Smooth muscle cell of the brain vasculature (primary cell): ENCODE measurements at regions not wholly inside any gene's neighbourhood (a gene's known extent, or its start where the extent isn't known, plus 50 kb on each side); places are given as distances from the start of the nearest gene placed in this dataset.
"Not testable (repeated sequence)": the region's sequence is repeated elsewhere in the genome, so short reads cannot be mapped to it uniquely, and the experiment has no call there.

Source experiments
- DNase-seq: peaks from one replicate; pipeline ENCODE4 v3.0.0-alpha.2; 2012; ENCODE audit warnings: low read depth, low spot score

DNA sequence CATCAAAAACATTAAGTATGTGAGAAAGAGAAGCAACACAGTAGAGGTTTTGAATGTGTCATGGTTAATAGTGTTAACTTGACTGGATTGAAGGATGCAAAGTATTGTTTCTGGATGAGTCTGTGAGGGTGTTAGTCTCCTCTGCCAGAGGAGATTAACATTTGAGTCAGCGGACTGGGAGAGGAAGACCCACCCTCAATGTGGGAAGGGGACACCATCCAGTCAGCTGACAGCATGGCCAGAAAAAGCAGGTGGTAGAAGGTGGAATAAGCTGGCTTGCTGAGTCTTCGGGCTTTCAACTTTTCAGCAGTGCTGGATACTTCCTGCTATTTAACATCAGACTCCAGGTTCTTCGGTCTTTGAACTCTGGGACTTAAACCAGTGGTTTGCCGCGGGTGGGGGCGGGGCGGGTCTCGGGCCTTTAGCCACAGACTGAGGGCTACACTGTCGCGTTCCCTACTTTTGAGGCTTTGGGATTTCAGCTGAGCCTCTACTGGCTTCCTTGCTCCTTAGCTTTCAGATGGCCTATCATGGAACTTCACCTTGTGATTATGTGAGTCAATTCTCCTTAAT, 309.9 kb upstream of the ST8SIA4 start:
- DNase-seq, result no peak

DNA sequence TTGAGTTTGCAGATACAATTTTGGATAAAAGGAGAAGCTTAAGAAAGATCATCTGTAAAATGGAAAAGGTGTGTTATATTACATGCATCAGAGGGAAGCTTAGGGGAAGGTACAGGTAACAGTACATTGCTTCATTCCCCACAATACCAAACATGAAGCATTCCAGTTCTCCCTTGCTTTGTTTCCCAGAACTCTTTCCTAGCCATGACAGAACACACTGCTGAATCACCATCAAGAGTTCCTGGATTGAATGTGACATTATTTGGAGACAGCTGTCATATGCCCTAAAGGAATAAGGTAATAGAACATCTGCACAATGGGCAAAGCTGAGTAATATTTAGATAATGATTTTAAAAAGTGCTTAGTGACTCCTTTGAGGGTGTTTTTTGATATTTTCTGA, 303.5 kb upstream of the ST8SIA4 start:
- DNase-seq, result no peak

DNA sequence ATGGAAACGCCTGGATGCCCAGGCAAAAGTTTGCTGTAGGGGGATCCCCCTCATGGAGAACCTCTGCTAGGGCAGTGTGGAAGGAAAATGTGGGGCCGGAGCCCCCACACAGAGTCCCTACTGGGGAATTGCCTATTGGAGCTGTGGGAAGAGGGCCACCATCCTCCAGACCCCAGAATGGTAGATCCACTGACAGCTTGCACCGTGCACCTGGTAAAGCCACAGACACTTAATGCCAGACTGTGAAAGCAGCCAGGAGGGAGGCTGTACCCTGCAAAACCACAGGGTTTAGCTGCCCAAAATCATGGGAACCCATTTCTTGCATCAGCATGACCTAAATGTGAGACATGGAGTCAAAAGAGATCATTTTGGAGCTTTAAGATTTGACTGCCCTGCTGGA, 302.0 kb upstream of the ST8SIA4 start:
- DNase-seq, result not testable (repeated sequence)

DNA sequence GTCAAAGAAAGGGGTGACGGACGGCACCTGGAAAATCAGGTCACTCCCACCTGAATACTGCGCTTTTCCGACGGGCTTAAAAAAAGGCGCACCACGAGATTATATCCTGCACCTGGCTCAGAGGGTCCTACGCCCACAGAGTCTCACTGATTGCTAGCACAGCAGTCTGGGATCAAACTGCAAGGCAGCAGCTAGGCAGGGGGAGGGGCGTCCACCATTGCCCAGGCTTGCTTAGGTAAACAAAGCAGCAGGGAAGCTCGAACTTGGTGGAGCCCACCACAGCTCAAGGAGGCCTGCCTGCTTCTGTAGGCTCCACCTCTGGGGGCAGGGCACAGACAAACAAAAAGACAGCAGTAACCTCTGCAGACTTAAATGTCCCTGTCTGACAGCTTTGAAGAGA, 277.3 kb upstream of the ST8SIA4 start:
- DNase-seq, result not testable (repeated sequence)

DNA sequence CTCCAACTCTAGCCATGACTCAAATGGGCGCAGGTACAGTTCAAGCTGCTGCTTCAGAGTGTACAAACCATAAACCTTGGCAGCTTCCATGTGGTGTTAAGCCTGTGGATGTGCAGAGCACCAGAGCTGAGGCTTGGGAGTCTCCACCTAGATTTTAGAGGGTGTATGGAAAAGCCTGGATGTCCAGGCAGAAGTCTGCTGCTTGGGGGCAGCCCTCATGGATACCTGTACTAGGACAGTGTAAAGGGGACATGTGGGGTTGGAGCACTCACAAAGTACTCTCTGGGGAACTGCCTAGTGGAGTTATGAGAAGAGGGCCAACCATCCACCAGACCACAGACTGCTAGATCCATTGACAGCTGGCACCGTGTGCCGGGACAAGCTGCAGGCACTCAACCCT, 273.5 kb upstream of the ST8SIA4 start:
- DNase-seq, result no peak

DNA sequence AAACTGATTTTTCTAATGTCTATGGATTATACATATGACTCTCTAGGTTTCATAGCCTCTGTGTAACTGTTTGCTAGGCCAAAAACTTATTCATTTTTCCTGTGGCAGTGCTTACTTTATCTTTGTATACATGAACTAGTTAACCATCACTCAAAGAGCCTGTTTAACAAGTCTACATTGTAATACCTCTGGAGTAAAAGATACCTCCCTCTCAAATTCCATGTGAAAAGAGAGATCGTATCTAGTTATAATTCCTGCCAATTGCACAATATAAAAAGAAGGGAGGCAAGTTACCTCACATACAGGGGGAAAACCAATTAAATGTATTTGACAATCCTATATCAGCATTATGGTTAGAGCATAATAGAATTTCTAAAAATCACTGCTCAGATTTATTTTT, 271.9 kb upstream of the ST8SIA4 start:
- no peak for DNase-seq

DNA sequence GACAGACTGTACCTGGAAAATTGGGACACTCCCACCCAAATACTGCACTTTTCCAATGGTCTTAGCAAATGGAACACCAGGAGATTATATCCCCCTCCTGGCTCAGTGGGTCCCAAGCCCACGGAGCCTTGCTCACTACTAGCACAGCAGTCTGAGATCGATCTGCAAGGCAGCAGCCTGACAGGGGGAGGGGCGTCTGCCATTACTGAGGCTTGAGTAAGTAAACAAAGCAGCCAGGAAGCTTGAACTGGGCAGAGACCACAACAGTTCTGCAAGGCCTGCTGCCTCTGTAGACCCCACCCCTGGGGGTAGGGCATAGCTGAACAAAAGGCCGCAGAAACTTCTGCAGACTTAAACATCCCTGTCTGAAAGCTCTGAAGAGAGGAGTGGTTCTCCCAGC, 260.0 kb upstream of the ST8SIA4 start:
- no peak for DNase-seq

DNA sequence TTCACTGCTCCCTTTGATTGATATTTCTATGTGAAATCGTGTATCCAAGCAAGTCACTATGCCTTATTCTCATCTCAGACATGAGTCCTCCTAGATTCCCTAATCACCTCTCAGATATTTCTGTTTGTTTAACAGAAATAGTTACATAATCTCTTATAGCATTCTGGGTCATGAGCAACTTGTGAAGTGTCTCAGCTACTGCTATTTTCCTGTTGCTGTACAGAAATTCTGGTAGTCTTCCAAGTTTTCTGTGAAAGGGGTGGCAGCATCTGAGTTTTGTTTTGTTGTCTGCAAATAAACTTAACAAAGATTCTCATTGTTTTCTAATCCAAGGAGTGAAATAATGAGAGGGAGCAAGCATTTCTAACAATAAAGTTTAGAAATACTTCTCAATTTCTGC, 256.9 kb upstream of the ST8SIA4 start:
- no peak for DNase-seq

DNA sequence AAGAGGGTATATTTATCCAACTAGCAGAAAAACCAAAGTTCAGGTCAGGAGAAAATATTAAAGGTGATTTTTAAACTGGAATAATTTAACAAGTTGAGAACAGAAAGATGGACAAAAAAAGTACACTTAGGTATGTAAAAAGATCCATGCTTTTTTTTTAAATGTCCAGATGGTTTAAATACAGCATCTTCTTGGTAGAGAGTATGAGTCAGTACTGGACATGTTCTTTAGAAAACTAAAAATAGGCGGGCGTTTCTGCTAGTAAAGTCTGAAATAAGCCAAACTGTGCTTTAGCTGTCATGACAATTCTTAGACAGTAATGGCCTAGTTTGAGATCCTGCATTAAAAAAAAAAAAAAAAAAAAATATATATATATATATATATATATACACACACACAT, 255.9 kb upstream of the ST8SIA4 start:
- DNase-seq, result no peak

DNA sequence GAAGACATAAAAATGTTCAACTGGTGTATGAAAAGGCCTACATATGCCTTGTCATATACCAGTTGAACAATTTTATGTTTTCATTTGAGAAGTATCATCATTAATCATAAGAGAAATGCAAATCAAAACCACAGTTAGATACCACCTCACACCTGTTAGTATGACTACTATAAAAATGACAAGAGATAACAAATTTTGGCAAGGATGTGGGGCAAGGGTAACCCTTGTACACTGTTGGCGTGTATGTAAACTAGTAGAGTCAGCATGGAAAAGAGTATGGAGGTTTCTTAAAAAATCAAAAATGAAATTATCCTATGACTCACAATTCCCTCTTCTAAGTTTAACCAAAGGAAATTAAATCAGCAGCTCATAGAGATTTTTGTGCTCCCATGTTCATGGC, 250.4 kb upstream of the ST8SIA4 start:
- DNase-seq, result no peak

DNA sequence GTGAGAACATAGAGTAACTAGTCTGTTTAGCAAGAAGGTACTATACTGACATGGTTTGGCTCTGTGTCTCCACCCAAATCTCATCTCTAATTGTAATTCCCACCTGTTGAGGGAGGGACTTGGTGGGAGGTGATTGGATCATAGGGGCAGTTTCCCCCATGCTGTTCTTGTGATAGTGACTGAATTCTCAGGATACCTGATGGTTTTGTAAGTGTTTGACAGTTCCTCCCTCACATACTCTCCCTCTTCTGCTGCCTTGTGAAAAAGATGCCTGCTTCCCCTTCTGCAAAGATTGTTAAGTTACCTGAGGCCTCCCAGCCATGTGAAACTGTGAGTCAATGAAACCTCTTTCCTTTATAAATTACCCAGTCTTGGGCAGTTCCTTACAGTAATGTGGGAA, 240.4 kb upstream of the ST8SIA4 start:
- no peak for DNase-seq

DNA sequence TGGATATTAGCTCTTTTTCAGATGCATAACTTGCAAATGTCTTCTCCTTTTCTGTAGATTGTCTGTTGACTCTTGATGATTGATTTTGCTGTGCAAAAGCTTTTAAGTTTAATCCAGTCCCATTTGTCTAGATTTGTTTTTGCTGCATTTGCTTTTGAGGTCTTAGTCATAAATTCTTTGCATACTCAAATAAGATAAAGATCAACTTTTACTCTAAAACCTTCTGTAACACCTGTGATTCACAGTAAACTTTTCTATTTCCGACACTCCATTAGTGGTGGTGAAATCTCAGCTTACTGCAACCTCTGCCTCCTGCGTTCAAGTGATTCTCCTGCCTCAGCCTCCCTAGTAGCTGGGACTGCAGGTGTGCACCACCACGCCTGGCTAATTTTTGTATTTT, 239.0 kb upstream of the ST8SIA4 start:
- DNase-seq, result no peak

DNA sequence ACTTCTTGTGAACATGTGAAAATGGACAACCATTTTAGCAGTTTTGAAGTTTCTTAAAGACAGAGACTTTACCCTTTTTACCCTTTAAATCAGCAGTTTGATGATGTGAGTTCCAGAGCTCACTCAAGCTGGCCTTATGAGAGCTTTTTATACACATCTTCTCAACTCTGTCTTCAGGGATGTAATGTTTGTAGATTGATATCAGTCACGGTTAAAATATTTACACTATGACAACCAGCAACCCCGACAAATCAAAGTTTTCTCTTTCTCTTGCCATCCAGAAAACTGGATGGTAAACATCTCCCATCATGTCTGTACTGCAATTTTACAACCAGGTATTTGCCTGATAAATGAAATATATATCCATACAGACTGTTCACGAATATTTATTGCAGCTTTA, 233.4 kb upstream of the ST8SIA4 start:
- no peak for DNase-seq

DNA sequence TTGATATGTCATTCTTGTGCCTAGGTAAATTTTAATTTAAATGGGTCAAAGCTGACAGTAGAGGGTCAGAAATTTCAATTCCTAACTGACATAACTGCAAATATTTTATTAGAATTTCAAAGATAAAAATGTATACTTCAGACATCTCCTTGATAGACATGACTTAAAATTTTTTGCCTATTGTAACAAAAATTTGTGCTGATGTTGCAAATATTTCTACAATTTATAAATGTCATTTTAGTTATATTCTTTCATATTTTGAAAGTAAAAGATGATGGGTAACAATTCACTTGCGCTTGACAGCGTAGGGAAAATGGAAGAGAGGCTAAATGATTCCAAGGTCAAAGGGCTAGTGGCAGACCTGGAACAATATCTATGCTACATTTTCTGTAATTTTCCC, 220.3 kb upstream of the ST8SIA4 start:
- DNase-seq, result no peak

DNA sequence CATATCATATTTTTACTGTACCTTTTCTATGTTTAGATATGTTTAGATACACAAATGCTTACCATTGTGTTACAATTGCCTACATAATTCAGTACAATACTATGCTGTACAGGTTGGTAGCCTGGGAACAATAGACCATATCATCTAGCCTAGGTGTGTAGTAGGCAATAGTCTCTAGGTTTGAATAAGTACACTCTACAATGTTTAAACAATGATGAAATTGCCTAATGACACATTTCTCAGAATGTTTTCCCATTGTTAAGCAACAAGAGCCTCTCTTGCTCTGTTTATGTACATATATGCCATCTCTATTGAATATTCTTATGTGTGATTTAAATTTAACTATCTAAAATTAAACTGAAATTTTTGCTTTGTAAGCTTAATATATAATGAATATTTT, 209.6 kb upstream of the ST8SIA4 start:
- DNase-seq, result no peak

DNA sequence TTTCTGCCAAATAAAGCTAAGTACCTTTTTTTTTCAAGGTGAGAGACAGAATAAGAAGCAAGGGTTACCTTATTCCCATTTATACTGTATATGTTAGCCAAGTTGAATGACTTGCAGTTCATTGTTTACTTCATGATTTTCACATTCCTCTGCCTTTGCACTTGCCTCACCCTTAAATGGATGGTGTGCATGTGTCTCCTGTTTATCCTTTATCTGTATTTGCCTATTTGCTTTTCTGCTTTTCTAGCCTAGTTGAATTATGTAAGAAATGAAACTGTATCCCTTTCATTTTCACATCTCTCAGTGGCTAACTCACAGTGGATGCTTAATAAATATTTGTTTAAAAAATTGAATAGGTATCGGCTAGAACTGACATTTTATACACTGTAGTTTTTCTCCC, 200.8 kb upstream of the ST8SIA4 start:
- DNase-seq, result no peak

DNA sequence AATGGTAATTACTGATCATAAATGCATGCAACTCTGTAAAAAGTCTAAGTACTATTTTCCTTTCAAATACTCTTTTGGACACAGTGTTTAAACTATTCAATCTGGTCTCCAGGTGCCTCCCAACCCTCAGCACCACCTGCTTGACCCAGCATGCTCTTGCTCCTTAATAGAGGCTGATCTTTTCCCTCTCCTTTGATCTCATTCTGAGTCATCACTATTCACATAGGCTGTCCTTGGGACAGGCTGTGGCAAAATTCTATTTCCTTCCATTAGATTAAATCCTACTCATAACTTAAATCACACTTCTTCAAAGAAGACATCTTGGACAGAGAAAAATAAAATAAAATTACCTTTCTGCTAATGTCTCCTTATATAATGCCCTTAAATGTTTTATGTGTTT, 199.4 kb upstream of the ST8SIA4 start:
- no peak for DNase-seq

DNA sequence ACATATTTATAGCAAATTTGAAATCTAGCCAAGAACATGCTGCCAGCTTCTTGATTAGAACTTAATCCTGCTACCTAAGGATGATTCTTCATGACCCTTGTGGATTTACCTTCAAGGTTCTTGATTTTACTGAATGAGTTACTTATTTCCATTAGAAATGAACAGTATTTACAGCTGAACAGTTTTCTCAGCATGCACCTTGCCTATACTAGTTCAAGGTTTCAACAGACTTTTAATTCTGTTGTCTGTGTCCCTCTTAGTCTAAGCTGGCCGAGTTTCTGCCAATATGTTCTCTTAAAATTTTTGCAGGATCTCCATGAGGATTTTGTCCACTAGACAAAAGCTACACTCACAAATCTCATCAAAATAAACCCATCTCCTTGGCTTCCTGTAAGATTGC, 188.8 kb upstream of the ST8SIA4 start:
- no peak for DNase-seq

DNA sequence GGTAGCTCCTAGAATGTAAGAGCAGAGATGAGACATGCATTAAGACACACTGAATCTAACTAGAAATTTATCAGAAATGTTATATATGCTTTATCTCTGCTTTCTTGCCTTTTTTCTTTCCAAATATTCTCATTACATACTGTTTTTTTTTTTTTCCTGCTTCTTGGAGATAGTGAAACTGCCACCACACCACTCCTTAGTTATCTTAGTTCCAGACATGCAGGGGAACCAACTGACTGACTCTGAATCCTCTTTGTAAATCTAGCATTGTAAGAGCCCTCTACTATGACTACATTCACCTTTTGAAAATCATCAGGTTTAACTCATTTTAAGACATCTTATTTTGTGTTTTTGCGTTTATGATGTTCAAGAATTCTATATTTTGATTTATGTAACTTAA, 181.3 kb upstream of the ST8SIA4 start:
- DNase-seq, result no peak

DNA sequence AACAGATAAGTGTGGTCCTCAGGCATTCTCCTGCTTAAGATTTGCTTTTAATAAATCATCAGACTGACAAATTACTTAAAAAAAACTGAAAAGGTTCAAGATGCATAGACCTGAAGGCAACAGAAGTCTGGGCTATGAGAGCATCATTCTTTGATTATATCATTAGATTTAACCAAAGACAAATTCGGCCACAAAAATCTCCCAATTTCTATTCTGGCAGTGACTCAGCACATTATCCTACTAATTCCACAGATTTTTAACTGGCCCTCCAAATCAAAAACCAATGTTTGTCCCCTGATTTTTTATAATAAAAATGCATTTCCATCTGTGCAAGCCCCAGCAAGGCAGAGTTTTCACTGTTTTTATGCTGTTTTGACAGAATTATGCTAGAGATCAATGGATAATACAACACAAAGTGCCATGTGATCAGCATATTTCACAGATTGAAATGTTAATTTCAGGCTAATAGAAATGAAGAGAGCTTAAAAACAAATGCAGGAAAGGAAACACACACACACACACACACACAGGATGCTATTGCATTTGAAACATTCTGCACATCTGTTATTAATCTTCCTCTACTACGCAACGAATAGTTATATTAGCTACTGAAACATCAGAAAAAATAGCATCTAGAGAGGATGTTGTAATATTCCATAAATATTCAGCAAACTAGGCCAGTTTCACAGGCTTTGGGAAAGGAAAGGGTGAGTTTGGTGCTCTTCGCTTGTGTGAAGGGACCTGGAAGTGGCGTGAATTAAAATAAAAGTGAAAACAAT, 177.6 kb upstream of the ST8SIA4 start:
- DNase-seq, result no peak

DNA sequence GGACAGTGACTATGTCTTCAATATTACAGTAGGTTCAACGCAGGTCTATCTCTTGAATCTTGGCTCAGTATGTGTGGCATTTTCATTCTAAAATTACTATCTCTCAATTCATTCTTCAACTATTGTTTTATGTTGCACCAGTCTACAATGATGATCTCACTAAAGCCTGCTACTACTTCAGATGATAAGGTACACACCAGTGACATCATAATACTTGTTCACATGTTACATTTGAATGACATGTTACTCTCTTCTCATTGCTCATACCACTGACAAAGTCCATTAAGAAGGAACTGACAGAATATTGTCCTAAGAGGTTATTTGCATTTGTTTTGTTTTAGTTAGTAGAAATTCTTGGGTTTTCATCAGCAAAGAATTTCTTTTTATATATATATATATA, 165.2 kb upstream of the ST8SIA4 start:
- no peak for DNase-seq

DNA sequence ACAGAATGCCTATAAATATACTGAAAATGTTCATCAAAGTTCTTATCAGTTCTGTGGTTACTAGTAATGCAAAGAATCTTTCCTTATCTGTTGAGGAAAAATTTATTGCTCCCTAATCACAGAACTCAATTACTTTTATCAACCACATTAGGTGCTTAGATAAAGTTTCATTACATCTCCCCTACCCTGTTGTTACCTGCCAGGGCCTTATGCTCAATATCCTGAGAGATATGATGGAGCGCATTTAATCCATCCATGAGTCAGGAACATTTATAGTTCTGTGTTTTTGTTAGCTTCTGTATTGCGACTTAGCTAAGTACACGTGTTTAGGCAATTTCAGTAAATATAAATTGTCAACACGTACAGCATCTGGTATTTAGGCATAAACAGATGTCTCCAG, 164.3 kb upstream of the ST8SIA4 start:
- DNase-seq, result no peak

DNA sequence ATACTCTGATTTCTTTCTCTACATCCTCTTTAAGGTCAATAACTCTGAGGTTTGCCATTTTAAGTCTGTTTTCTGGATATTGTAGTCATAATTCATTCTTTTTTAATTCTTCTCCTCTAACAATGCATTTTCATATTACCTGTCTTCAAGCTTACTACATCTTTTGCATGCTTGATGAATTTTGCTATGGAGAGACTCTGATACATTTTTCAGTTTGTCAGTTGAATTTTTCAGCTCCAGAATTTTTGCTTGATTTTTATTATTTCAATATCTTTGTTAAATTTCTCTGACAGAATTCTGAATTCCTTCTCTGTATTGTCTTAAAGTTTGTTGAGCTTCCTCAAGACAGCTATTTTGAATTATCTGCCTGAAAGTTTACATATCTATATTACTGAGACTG, 159.8 kb upstream of the ST8SIA4 start:
- no peak for DNase-seq

DNA sequence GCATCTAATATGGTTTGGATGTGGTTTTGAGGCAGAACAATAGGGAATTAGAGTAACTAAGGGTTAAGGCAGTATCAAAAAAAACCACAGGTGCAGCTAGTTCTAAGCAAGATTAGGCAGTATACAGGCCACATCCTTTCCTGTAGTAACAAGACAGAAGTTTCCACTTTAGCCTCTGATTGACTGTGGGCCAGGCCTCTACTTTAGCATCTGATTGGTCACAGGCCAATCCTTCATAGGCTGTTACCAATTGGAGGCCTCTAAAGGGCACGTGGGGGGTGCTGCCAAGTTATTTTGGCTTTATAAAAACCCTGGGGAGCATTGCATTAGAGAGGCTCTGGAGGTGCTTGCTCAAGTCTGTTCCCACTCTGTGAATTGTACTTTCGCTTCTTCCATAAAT, 144.1 kb upstream of the ST8SIA4 start:
- no peak for DNase-seq
